NCI-H460 (cell line): ENCODE measurements at regions not wholly inside any gene's neighbourhood (a gene's known extent, or its start where the extent isn't known, plus 50 kb on each side); places are given as distances from the start of the nearest gene placed in this dataset.

Experiments
- DNase-seq: peaks from one replicate; pipeline ENCODE4 v3.0.0-alpha.2; 2016; ENCODE audit warnings: low read depth; ENCODE audit errors: extremely low read depth

GRCh38 chr17:56735842-56736241 lies 97.9 kb downstream of the C17orf67 start:
- DNase-seq: no peak

- DNase-seq: no peak
These were observed 96.1 kb downstream of the C17orf67 start for GRCh38 chr17:56737421-56738161.

- no peak for DNase-seq
These were observed 94.3 kb downstream of the C17orf67 start for GRCh38 chr17:56739376-56739775.

- no peak for DNase-seq
These were observed 93.9 kb downstream of the C17orf67 start for GRCh38 chr17:56739776-56740175.

- DNase-seq: no peak
These were observed 93.2 kb downstream of the C17orf67 start for GRCh38 chr17:56740481-56740880.
